ENCODE measurements at regions not wholly inside any gene's neighbourhood (a gene's known extent, or its start where the extent isn't known, plus 50 kb on each side); places are given as distances from the start of the nearest gene placed in this dataset.

DNA sequence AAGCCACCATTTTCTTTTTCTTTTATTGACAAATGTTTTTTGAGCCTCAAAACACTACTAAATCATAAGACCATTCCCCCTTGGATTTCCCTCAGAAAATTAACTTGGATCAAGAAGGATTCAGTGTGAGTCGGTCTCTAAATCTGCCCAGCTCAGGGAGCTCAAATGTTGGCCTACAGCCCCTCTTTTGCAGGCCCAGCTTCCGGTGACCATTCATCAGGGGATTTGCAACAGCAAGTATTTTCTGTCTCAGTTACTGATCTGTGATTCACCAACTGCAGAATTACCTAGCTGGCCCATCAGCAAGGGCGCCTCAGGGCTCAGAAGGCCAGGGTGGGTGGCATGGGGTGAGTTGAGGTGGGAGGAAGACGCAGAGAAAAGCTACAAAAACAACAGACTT, 318.1 kb downstream of the CDC5L start:
- no peak overlapping the region for H3K4me3 Mint-ChIP-seq (ENCODE audit: unreplicated experiment)
- CTCF ChIA-PET: no interaction called here
- BruUV-seq (replicated peaks): no TSS peak

DNA sequence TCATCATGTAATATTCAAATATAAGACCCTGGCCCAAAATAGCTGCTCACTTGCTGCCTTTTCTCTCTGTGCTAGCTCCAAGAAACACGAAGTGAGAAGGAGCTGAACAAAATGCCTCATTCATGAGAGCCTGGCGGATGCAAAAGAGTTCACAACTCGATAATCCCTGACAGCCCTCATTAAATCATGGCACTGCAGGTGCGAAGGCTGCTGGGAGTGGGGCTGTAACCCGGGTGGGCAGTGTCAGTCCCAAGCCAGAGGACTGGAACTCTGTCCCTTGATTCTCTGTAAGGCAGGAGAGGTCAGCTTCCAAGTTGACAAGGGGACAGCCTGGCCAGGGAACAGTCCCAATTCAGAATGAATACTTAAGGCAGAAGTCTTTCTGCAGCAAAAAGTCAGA, 318.5 kb downstream of the CDC5L start:
- DNase-seq: no peak
- no peaks in the 10 kb centered on the region for H3K4me1 Mint-ChIP-seq (ENCODE audit: low read depth, unreplicated experiment)
- no peaks in the 10 kb centered on the region for H3K36me3 ChIP-seq (ENCODE audit: control insufficient read depth, insufficient read depth, low read length)
- no peaks in the 10 kb centered on the region for H3K27me3 ChIP-seq (replicated peaks; ENCODE audit: control insufficient read depth, insufficient read depth, low read length)
- POLR2A ChIA-PET: no interaction called here
- H3K9me3 Mint-ChIP-seq (ENCODE audit: unreplicated experiment): no peaks in the 10 kb centered on the region
- H3K4me1 ChIP-seq: no peaks in the 10 kb centered on the region
- no peak overlapping the region for H3K27ac Mint-ChIP-seq (ENCODE audit: unreplicated experiment)
- BruUV-seq (replicated peaks): no TSS peak
- intact Hi-C loops (cut with micrococcal nuclease; ENCODE audit: unreplicated experiment): no loop called here
- no peaks in the 10 kb centered on the region for H3K9me3 ChIP-seq
- H3K4me3 ChIP-seq (ENCODE audit: low read depth, low read length): no peak overlapping the region
- H3K27me3 Mint-ChIP-seq (ENCODE audit: insufficient read depth, unreplicated experiment): peaks cover 3% of the 10 kb centered on the region
- H3K36me3 Mint-ChIP-seq (ENCODE audit: insufficient read depth, unreplicated experiment): no peaks in the 10 kb centered on the region
- H3K4me3 Mint-ChIP-seq (ENCODE audit: unreplicated experiment): no peak overlapping the region
- TF ChIP-seq, protein P1, sequence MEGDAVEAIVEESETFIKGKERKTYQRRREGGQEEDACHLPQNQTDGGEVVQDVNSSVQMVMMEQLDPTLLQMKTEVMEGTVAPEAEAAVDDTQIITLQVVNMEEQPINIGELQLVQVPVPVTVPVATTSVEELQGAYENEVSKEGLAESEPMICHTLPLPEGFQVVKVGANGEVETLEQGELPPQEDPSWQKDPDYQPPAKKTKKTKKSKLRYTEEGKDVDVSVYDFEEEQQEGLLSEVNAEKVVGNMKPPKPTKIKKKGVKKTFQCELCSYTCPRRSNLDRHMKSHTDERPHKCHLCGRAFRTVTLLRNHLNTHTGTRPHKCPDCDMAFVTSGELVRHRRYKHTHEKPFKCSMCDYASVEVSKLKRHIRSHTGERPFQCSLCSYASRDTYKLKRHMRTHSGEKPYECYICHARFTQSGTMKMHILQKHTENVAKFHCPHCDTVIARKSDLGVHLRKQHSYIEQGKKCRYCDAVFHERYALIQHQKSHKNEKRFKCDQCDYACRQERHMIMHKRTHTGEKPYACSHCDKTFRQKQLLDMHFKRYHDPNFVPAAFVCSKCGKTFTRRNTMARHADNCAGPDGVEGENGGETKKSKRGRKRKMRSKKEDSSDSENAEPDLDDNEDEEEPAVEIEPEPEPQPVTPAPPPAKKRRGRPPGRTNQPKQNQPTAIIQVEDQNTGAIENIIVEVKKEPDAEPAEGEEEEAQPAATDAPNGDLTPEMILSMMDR (IDR thresholded peaks at IDR 0.05; ENCODE audit: insufficient read depth in 1 of 2, low read depth in 1 of 2, low read length in 1 of 2, severe bottlenecking in 1 of 2, unreplicated experiment in 1 of 2): no peak
- CTCF ChIA-PET: no interaction called here

More for the DNA sequence above, 318.1 kb downstream of the CDC5L start:
- TF ChIP-seq, protein P1 (IDR thresholded peaks at IDR 0.05; ENCODE audit: insufficient read depth in 1 of 2, low read depth in 1 of 2, low read length in 1 of 2, severe bottlenecking in 1 of 2, unreplicated experiment in 1 of 2): no peak
- Mint-ChIP-seq H3K36me3 (ENCODE audit: insufficient read depth, unreplicated experiment) (no peaks in the 10 kb centered on the region), H3K27ac (ENCODE audit: unreplicated experiment) (no peak overlapping the region), H3K27me3 (ENCODE audit: insufficient read depth, unreplicated experiment) (peaks cover 3% of the 10 kb centered on the region), H3K9me3 (ENCODE audit: unreplicated experiment) (no peaks in the 10 kb centered on the region), H3K4me1 (ENCODE audit: low read depth, unreplicated experiment) (no peaks in the 10 kb centered on the region)
- no peaks in the 10 kb centered on the region for H3K9me3 ChIP-seq
- POLR2A ChIA-PET: no interaction called here
- intact Hi-C loops (cut with micrococcal nuclease; ENCODE audit: unreplicated experiment): no loop called here
- H3K4me1 ChIP-seq: no peaks in the 10 kb centered on the region
- no peaks in the 10 kb centered on the region for H3K36me3 ChIP-seq (ENCODE audit: control insufficient read depth, insufficient read depth, low read length)
- H3K27me3 ChIP-seq (replicated peaks; ENCODE audit: control insufficient read depth, insufficient read depth, low read length): no peaks in the 10 kb centered on the region
- H3K4me3 ChIP-seq (ENCODE audit: low read depth, low read length): no peak overlapping the region
- no peak for DNase-seq

DNA sequence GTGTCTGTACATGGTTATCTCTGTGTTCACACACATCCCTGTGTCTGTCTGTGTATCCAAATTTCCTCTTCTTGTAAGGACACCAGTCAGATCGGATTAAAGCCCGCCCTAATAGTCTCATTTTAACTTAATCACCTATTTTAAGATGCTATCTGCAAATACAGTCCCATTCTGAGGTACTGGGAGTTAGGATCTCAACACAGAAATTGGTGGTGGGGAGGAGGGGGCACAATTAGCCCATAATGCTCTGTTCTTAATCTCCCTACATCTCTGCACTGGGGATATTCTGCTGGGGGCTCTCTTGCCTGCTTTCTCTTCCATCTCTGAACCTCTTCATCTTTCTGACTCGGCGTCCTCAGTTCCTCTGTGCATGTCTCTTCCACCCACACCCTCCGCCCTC, 320.7 kb downstream of the CDC5L start:
- no peak overlapping the region for H3K4me3 ChIP-seq (ENCODE audit: low read depth, low read length)
- intact Hi-C loops (cut with micrococcal nuclease; ENCODE audit: unreplicated experiment): no loop called here
- H3K4me1 ChIP-seq: no peaks in the 10 kb centered on the region
- no TSS peak for BruUV-seq (replicated peaks)
- no peaks in the 10 kb centered on the region for H3K36me3 ChIP-seq (ENCODE audit: control insufficient read depth, insufficient read depth, low read length)
- DNase-seq: no peak
- Mint-ChIP-seq H3K27ac (ENCODE audit: unreplicated experiment) (no peak overlapping the region), H3K9me3 (ENCODE audit: unreplicated experiment) (no peaks in the 10 kb centered on the region), H3K27me3 (ENCODE audit: insufficient read depth, unreplicated experiment) (no peaks in the 10 kb centered on the region), H3K36me3 (ENCODE audit: insufficient read depth, unreplicated experiment) (no peaks in the 10 kb centered on the region), H3K4me1 (ENCODE audit: low read depth, unreplicated experiment) (no peaks in the 10 kb centered on the region), H3K4me3 (ENCODE audit: unreplicated experiment) (no peak overlapping the region)
- ChIA-PET POLR2A (no interaction called here), CTCF (no interaction called here)
- no peaks in the 10 kb centered on the region for H3K9me3 ChIP-seq
- TF ChIP-seq, protein P1 (IDR thresholded peaks at IDR 0.05; ENCODE audit: insufficient read depth in 1 of 2, low read depth in 1 of 2, low read length in 1 of 2, severe bottlenecking in 1 of 2, unreplicated experiment in 1 of 2): no peak
- no peaks in the 10 kb centered on the region for H3K27me3 ChIP-seq (replicated peaks; ENCODE audit: control insufficient read depth, insufficient read depth, low read length)
